H9 (cell line): ENCODE measurements at regions not wholly inside any gene's neighbourhood (a gene's known extent, or its start where the extent isn't known, plus 50 kb on each side); places are given as distances from the start of the nearest gene placed in this dataset.

ENCODE experiments used
- DNase-seq: peaks from one replicate; pipeline ENCODE4 v3.0.0-alpha.2; 2017
- H2AFZ ChIP-seq: one replicate; pipeline ENCODE4 v1.6.1; 2013; ENCODE audit warnings: mild to moderate bottlenecking, low read length, control low read depth, moderate library complexity
- H2AK5ac ChIP-seq: 2 replicates; pipeline ENCODE4 v1.6.1; 2013; ENCODE audit warnings: low read length, control low read depth, mixed read lengths; ENCODE audit not compliant: insufficient read length
- H2BK120ac ChIP-seq: one replicate; pipeline ENCODE4 v1.6.1; 2013; ENCODE audit warnings: low read depth, mild to moderate bottlenecking, low read length, control low read depth, inconsistent platforms; ENCODE audit not compliant: poor library complexity, severe bottlenecking
- H2BK12ac ChIP-seq: 2 replicates; pipeline ENCODE4 v1.6.1; 2013; ENCODE audit warnings: low read length, control low read depth, mixed read lengths, low read depth; ENCODE audit not compliant: insufficient read length
- H2BK15ac ChIP-seq: 2 replicates; pipeline ENCODE4 v1.6.1; 2013; ENCODE audit warnings: low read depth, low read length, control low read depth
- H2BK20ac ChIP-seq: one replicate; pipeline ENCODE4 v1.6.1; 2013; ENCODE audit warnings: low read depth, mild to moderate bottlenecking, low read length, control low read depth, inconsistent platforms; ENCODE audit not compliant: poor library complexity, severe bottlenecking
- H2BK5ac ChIP-seq: 2 replicates; pipeline ENCODE4 v1.6.1; 2013; ENCODE audit warnings: low read length, control low read depth, mixed read lengths; ENCODE audit not compliant: insufficient read length
- H3K14ac ChIP-seq: 2 replicates; pipeline ENCODE4 v1.6.1; 2013; ENCODE audit warnings: low read length, control low read depth; ENCODE audit not compliant: insufficient read depth
- H3K18ac ChIP-seq: 2 replicates; pipeline ENCODE4 v1.6.1; 2013; ENCODE audit warnings: low read depth, mild to moderate bottlenecking, mixed read lengths, low read length, control low read depth; ENCODE audit not compliant: insufficient read length
- H3K23ac ChIP-seq: 2 replicates; pipeline ENCODE4 v1.6.1; 2013; ENCODE audit warnings: low read length, control low read depth, mixed read lengths, low read depth; ENCODE audit not compliant: insufficient read length
- H3K23me2 ChIP-seq: 2 replicates; pipeline ENCODE4 v1.6.1; 2013; ENCODE audit warnings: low read depth, mild to moderate bottlenecking, mixed read lengths, low read length, control low read depth; ENCODE audit not compliant: insufficient read length, poor library complexity, severe bottlenecking
- H3K27ac ChIP-seq: 2 replicates; pipeline ENCODE4 v1.5.1; 2013; ENCODE audit warnings: low read length, control low read depth, mixed read lengths, low read depth; ENCODE audit not compliant: insufficient read length
- H3K27me3 ChIP-seq: 2 replicates; pipeline ENCODE4 v1.6.1; 2013; ENCODE audit warnings: low read length, control low read depth, inconsistent platforms; ENCODE audit not compliant: insufficient read depth
- H3K4ac ChIP-seq: 2 replicates; pipeline ENCODE4 v1.6.1; 2013; ENCODE audit warnings: low read depth, mild to moderate bottlenecking, control low read depth, inconsistent platforms, low read length, moderate library complexity
- H3K4me1 ChIP-seq: 2 replicates; pipeline ENCODE4 v1.6.1; 2013; ENCODE audit warnings: low read length, control low read depth, inconsistent platforms; ENCODE audit not compliant: insufficient read depth
- H3K4me2 ChIP-seq: 2 replicates; pipeline ENCODE4 v1.6.1; 2013; ENCODE audit warnings: low read length, control low read depth, mixed read lengths; ENCODE audit not compliant: insufficient read length, insufficient read depth
- H3K56ac ChIP-seq: 2 replicates; pipeline ENCODE4 v1.6.1; 2013; ENCODE audit warnings: low read depth, mild to moderate bottlenecking, mixed read lengths, low read length, control low read depth; ENCODE audit not compliant: insufficient read length
- H3K79me1 ChIP-seq: 2 replicates; pipeline ENCODE4 v1.6.1; 2013; ENCODE audit warnings: low read depth, mild to moderate bottlenecking, moderate library complexity, low read length, control low read depth, inconsistent platforms; ENCODE audit not compliant: insufficient read depth, poor library complexity, severe bottlenecking
- H3K79me2 ChIP-seq: 2 replicates; pipeline ENCODE4 v1.6.1; 2013; ENCODE audit warnings: low read length, control low read depth, inconsistent platforms; ENCODE audit not compliant: insufficient read depth
- H3K9ac ChIP-seq: 2 replicates; pipeline ENCODE4 v1.6.1; 2013; ENCODE audit warnings: low read length, control low read depth, mixed read lengths; ENCODE audit not compliant: insufficient read length; ENCODE audit errors: extremely low read depth
- H3K9me3 ChIP-seq: one replicate; pipeline ENCODE4 v1.6.1; 2013; ENCODE audit warnings: low read depth, low read length, inconsistent platforms; ENCODE audit not compliant: control insufficient read depth
- H3T11ph ChIP-seq: one replicate; pipeline ENCODE4 v1.6.1; 2013; ENCODE audit warnings: mild to moderate bottlenecking, low read length, control low read depth, inconsistent platforms
- H4K20me1 ChIP-seq: one replicate; pipeline ENCODE4 v1.6.1; 2013; ENCODE audit not compliant: control insufficient read depth, insufficient read length, insufficient read depth
- H4K5ac ChIP-seq: 2 replicates; pipeline ENCODE4 v1.6.1; 2013; ENCODE audit warnings: low read depth, mild to moderate bottlenecking, mixed read lengths, low read length, control low read depth; ENCODE audit not compliant: insufficient read length
- H4K8ac ChIP-seq: replicated peaks from 2 replicates; pipeline ENCODE4 v1.6.1; 2013; ENCODE audit warnings: low read length, control low read depth, mixed read lengths, low read depth; ENCODE audit not compliant: insufficient read length
- H4K91ac ChIP-seq: 2 replicates; pipeline ENCODE4 v1.6.1; 2013; ENCODE audit warnings: low read depth, mild to moderate bottlenecking, moderate library complexity, mixed read lengths, low read length, control low read depth; ENCODE audit not compliant: insufficient read length
- H3K27ac Mint-ChIP-seq, 3 experiments: 2 replicates in 2 of 3; 3 replicates in 1 of 3; pipeline ENCODE4 v1.8.0; 2020 to 2021; ENCODE audit warnings: mixed read lengths in 3 of 3, mild to moderate bottlenecking in 1 of 3, moderate library complexity in 1 of 3
- H3K27me3 Mint-ChIP-seq: 2 replicates; pipeline ENCODE4 v1.8.0; 2021; ENCODE audit warnings: low read depth, mild to moderate bottlenecking, moderate library complexity, mixed read lengths
- H3K36me3 Mint-ChIP-seq, 3 experiments: 2 replicates in 2 of 3; 3 replicates in 1 of 3; pipeline ENCODE4 v1.8.0; 2020 to 2021; ENCODE audit warnings: low read depth in 3 of 3, mixed read lengths in 3 of 3; ENCODE audit not compliant: insufficient read depth in 1 of 3
- H3K4me1 Mint-ChIP-seq, 2 experiments: 2 replicates each; pipeline ENCODE4 v1.8.0; 2020; ENCODE audit warnings: mixed read lengths in 2 of 2
- H3K4me3 Mint-ChIP-seq, 2 experiments: 2 replicates in 1 of 2; 3 replicates in 1 of 2; pipeline ENCODE4 v1.8.0; 2020 to 2021; ENCODE audit warnings: mild to moderate bottlenecking in 2 of 2, mixed read lengths in 2 of 2, moderate library complexity in 1 of 2
- H3K9me3 Mint-ChIP-seq, 2 experiments: 2 replicates in 1 of 2; 3 replicates in 1 of 2; pipeline ENCODE4 v1.8.0; 2020; ENCODE audit warnings: mild to moderate bottlenecking in 2 of 2, mixed read lengths in 2 of 2, moderate library complexity in 1 of 2
- CTCF ChIP-seq: fragments of 200-600 bp; sonication (generic); conservative IDR thresholded peaks from 3 replicates; pipeline ENCODE4 v1.8.0; 2021; ENCODE audit warnings: antibody characterized with exemption, mild to moderate bottlenecking
- WGBS: extraction: QIAGEN DNeasy Blood & Tissue Kit; methylation state at CpG from one replicate; pipeline ENCODE4 v1.1.7; 2013; ENCODE audit warnings: missing lambda C conversion rate, low lambda C conversion rate, mixed read lengths; ENCODE audit not compliant: insufficient read length; ENCODE audit errors: extremely low coverage; 5-methylcytosine and 5-hydroxymethylcytosine counted together

DNA sequence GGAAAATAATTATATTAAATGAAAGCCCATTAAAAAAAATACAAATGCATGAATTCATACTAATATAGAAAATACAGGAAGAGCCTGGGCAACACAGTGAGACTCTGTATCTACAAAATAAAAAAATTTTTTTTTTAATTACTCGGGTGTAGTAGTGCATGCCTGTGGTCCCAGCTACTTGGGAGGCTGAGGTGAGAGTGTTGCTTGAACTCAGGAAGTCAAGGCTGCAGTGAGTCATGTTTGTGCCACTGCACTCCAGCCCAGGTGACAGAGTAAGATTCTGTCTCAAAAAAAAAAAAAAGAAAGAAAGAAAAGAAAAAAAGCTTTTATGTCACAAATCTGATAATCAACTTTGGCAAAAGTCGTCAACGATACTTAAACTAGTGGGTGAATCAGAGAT lies 80.6 kb upstream of the PLEKHA5 start:
- Mint-ChIP-seq H3K27me3 (no peaks in the 10 kb centered on the region), H3K27ac (no peak overlapping the region), H3K4me1 (peaks cover 15 to 16% of the 10 kb centered on the region in 2 experiments), H3K36me3 (peaks cover 0 to 4% (median 2%) of the 10 kb centered on the region in 3 experiments; a peak in 1 of 7 replicates), H3K9me3 (peaks cover 0 to 2% of the 10 kb centered on the region in 2 experiments; a peak in 1 of 5 replicates), H3K4me3 (no peak overlapping the region)
- Histone ChIP-seq H3K14ac (no peak overlapping the region), H3K9ac (no peak overlapping the region), H3K27ac (no peak overlapping the region), H3K4me1 (peaks cover 2% of the 10 kb centered on the region), H2BK12ac (no peak overlapping the region), H3K18ac (no peak overlapping the region), H2AFZ (no peak overlapping the region), H2BK20ac (no peak overlapping the region), H3K9me3 (no peaks in the 10 kb centered on the region), H4K20me1 (no peaks in the 10 kb centered on the region), H4K5ac (no peak overlapping the region), H2BK5ac (no peak overlapping the region), H2AK5ac (no peak overlapping the region), H3K27me3 (no peaks in the 10 kb centered on the region), H3K79me2 (no peaks in the 10 kb centered on the region), H2BK120ac (no peak overlapping the region), H2BK15ac (no peak overlapping the region), H4K91ac (no peak overlapping the region), H3K4ac (no peak overlapping the region), H3K79me1 (no peaks in the 10 kb centered on the region), H3T11ph (no peak overlapping the region), H3K23ac (no peak overlapping the region), H4K8ac (no peak overlapping the region), H3K23me2 (no peaks in the 10 kb centered on the region), H3K4me2 (no peak overlapping the region), H3K56ac (no peak overlapping the region)
- no CpG with 5 or more reads among the region's 3 CpGs for WGBS
- TF ChIP-seq CTCF = no peak
- no peak for DNase-seq
